Astrocyte of the spinal cord (primary cell): ENCODE measurements at regions not wholly inside any gene's neighbourhood (a gene's known extent, or its start where the extent isn't known, plus 50 kb on each side); places are given as distances from the start of the nearest gene placed in this dataset.

Experiments
- DNase-seq: peaks from one replicate; pipeline ENCODE4 v3.0.0; 2011; ENCODE audit warnings: low read depth, low spot score
- H3K4me3 ChIP-seq: 2 replicates; pipeline ENCODE4 v1.5.1; 2011; ENCODE audit warnings: low read depth, mild to moderate bottlenecking, low read length, moderate library complexity
- CTCF ChIP-seq: IDR thresholded peaks from 2 replicates; pipeline ENCODE4 v1.5.1; 2012; ENCODE audit warnings: low read depth, mild to moderate bottlenecking, low read length, inconsistent platforms
- in situ Hi-C: cut with HindIII; loops from 2 replicates; pipeline ENCODE4 v1.10.0; 2017; ENCODE audit warnings: low sequenced_read_pairs

- no peak overlapping the region for H3K4me3 ChIP-seq
- no peak for TF ChIP-seq CTCF
- in situ Hi-C loops = no loop called here
- DNase-seq = no peak
Observed at GRCh38 chr2:175373729-175374128, 192.2 kb upstream of the ATP5MC3 start.

DNA sequence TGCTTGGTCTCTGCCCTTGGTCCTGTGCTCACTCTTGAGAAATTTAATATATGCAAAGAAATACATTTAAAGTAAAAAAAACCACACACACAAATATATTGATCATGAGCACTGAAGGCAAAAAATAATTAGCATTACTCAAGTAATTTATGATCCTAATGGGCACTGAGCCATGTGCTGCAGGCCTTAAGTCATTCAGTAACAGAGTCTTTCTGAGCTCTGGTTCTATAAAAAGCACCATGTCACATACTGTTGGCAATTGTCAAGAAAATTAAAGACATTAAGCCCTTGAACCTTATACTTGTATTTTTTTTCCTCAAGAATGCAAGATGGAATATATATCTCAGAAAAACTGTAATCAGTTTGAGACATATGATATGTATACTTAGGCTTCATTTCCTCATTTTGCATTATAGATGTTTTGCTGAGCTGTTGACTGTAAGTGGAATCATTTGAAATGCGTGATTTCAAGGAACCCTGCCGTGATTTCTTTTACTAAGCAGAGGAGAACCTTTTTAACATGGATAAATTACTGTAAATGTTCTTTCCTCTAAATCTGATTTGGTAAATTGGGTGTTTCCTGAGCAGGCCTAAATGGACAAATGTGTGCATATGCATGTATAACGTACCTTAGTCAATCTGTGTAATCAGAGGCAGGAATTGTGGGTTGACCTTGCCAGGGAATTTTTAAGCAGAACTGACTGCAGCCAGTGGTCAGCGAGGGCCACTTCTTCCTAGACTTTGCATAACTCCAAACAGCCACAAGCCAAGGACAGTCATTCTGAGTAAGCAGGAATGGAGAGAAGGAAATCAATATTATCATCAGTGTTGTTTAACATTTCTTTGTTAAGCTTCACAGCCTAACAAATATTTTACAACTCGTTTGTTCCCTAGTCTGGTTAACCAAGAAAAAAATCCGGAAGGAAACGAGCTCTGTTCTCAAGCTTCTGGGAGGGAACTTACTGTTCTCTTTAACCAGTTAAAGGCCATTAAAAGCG, 191.5 kb upstream of the ATP5MC3 start:
- DNase-seq = peak; percentile 68
- H3K4me3 ChIP-seq = no peak overlapping the region
- in situ Hi-C loops = no loop called here
- no peak for TF ChIP-seq CTCF

GRCh38 chr2:175371378-175371777, 189.9 kb upstream of the ATP5MC3 start:
- no peak for DNase-seq
- TF ChIP-seq CTCF = no peak
- H3K4me3 ChIP-seq = no peak overlapping the region
- in situ Hi-C loops = no loop called here

- no peak overlapping the region for H3K4me3 ChIP-seq
- DNase-seq = peak; percentile 48
- peak; percentile 78 for TF ChIP-seq CTCF
- in situ Hi-C loops = no loop called here
Observed at GRCh38 chr2:175366815-175367214, 185.3 kb upstream of the ATP5MC3 start.

- no peak overlapping the region for H3K4me3 ChIP-seq
- in situ Hi-C loops = no loop called here
- no peak for TF ChIP-seq CTCF
Observed at GRCh38 chr2:175363699-175364098, 182.2 kb upstream of the ATP5MC3 start.

DNA sequence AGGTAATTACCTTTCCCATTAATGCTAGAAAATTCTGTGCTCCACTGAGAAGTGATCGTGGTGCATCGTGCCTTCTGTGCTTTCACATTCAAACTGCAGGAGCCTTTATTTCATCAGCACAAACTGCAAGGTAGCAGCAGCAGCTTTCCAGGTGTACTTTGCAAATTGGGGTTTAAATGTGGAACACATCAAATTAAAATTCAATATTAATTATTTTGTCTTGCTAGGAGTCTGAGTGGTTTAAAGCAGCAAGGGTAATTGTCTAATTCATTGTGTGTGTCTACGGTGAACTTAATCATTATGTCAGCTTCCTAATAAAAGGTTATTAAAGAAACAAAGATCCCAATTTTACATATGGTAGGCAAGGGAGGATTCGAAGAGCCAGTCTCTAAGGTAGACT, 180.8 kb upstream of the ATP5MC3 start:
- in situ Hi-C loops = no loop called here
- no peak overlapping the region for H3K4me3 ChIP-seq
- TF ChIP-seq CTCF = no peak
- no peak for DNase-seq

More at GRCh38 chr2:175363699-175364098, 182.2 kb upstream of the ATP5MC3 start:
- no peak for DNase-seq
